Epithelial cell of esophagus (primary cell): ENCODE measurements at regions not wholly inside any gene's neighbourhood (a gene's known extent, or its start where the extent isn't known, plus 50 kb on each side); places are given as distances from the start of the nearest gene placed in this dataset.

ENCODE experiments used
- DNase-seq: peaks from one replicate; pipeline ENCODE4 v3.0.0; 2010; ENCODE audit warnings: low read depth
- H3K4me3 ChIP-seq: 2 replicates; pipeline ENCODE4 v1.5.1; 2011; ENCODE audit warnings: mild to moderate bottlenecking, low read length, control low read depth
- CTCF ChIP-seq: IDR thresholded peaks from 2 replicates; pipeline ENCODE4 v1.5.1; 2011; ENCODE audit warnings: low read depth, mild to moderate bottlenecking, low read length, control low read depth, inconsistent platforms; ENCODE audit not compliant: insufficient read depth; ENCODE audit errors: missing control alignments

- no peak for TF ChIP-seq CTCF
- no peak overlapping the region for H3K4me3 ChIP-seq
- DNase-seq, result no peak
Measured at GRCh38 chr15:62407962-62408361, 242.9 kb upstream of the C2CD4B start.

- no peak for TF ChIP-seq CTCF
- no peak for DNase-seq
- no peak overlapping the region for H3K4me3 ChIP-seq
Measured at GRCh38 chr15:62409466-62409865, 244.4 kb upstream of the C2CD4B start.

GRCh38 chr15:62412686-62413085 lies 247.6 kb upstream of the C2CD4B start:
- H3K4me3 ChIP-seq, result no peak overlapping the region
- TF ChIP-seq CTCF, result no peak
- no peak for DNase-seq

GRCh38 chr15:62413153-62413552 lies 248.1 kb upstream of the C2CD4B start:
- TF ChIP-seq CTCF, result no peak
- no peak for DNase-seq
- no peak overlapping the region for H3K4me3 ChIP-seq

- TF ChIP-seq CTCF, result no peak
- DNase-seq, result no peak
- H3K4me3 ChIP-seq, result no peak overlapping the region
Measured at GRCh38 chr15:62413786-62414185, 248.7 kb upstream of the C2CD4B start.

GRCh38 chr15:62415498-62415897 lies 250.4 kb upstream of the C2CD4B start:
- DNase-seq, result no peak
- no peak overlapping the region for H3K4me3 ChIP-seq
- TF ChIP-seq CTCF, result no peak

GRCh38 chr15:62416526-62416925 lies 251.4 kb upstream of the C2CD4B start:
- no peak for TF ChIP-seq CTCF
- DNase-seq, result no peak
- H3K4me3 ChIP-seq, result no peak overlapping the region
